NCI-H510A treated with DMSO at 0.1 percent for 48 hours (cell line): ENCODE measurements at regions not wholly inside any gene's neighbourhood (a gene's known extent, or its start where the extent isn't known, plus 50 kb on each side); places are given as distances from the start of the nearest gene placed in this dataset.
"Not testable (repeated sequence)": the region's sequence is repeated elsewhere in the genome, so short reads cannot be mapped to it uniquely, and the experiment has no call there.

Experiments
- DNase-seq: peaks from one replicate; lab custom pipeline; 2025; lab: John Stamatoyannopoulos, UW

DNA sequence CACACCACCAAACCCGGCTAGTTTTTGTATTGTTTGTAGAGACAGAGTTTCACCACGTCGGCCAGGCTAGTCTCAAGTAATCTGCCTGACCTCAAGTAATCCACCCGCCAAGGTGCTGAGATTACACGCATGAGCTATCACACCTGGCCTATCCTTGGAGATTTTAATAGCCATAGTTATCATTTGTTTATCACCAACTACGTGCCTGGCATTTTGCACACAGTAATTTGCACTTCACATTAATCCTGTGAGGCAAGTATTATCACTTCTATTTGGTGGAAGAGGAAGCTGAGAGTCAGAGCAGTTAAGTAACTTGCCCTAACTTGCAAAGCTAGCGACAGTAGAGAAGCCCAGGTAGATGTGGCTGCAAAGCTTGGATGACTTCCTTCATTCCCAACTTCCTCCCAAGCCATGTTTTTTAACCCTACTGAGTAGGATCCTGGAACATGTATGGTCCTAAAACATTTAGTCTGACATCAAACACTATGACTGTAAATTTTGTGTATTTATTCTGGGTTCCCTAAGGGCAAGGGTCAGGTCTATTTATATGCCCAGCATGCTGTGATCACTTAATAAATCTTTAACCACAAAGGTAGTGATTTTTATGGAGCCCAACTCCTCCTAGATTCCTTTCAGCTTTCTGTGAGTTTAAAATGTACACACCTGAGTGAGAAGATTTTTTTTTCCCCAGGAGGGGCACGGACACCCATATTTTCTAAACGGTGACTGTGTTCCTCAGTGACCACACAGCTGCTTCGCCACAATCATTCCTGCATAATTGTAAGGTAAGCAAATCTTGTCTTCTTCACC lies 100.2 kb upstream of the RAI14 start:
- peak; percentile 63 for DNase-seq

DNA sequence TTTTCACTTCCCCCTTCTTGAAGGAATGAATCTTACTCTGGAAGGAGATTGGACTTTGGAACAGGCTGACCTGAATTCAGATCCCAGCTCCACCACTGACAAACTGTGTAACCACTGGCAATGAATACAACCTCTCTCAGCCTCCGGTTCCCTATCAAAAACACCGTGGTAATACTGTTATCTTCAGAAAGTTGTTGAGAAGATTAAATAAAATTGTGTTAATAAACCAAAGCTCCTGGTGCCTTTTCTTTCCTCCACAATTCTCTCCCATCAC lies 99.7 kb upstream of the RAI14 start:
- no peak for DNase-seq

DNA sequence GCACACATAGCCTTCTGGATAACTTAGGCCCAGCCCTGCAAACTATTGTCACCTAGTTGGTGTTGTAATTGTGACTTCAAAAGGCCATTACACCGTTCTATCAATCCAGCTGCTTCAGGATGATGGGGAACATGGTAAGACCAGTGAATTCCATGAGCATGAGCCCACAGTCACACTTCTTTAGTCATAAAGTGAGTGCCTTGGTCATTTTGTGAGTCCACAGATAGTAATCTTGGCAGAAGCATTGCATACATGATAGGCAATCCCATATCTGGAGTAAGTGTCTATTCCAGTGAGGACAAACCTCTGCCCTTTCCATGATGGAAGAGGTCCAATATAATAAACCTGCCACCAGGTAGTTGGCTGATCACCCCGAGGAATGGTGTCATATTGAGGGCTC lies 94.5 kb upstream of the RAI14 start:
- not testable (repeated sequence) for DNase-seq

DNA sequence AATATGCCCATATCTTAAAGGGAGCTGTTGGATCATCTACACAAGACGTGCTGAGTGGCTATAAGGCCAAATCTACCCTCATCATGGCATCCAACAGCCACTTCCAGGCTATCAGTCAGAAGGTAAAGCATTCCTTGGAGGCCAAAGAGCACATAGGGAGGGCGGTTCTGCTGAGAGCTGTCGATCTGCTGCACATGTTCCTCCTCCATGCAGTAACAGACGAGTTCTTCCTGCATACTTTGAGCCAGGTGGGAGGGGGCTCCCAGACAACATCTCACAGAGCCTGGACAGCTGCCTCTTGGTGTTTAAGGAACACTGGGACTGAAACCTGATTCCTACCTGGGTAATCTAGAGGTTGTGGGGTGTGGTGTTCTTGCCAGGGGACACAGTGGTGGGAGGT lies 93.3 kb upstream of the RAI14 start:
- DNase-seq: no peak

DNA sequence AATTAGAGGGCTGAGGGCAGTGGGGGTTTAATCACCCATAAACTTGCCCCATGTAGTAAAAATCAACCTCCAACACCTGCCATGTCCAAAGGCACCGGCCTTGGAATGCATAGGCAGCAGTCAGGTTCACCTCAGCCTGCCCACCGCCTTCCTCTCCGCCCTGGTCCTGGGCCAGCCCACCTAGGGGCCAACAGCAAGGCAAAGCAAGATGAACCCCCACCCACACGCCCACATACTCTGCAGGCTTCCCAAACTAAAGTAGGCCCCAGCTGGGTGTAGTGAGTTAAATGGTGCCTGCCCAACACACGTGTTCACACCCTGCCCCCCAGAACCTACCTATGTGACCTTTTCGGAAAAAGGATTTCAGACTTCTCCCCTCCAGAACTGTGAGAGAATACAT lies 92.9 kb upstream of the RAI14 start:
- DNase-seq: no peak

DNA sequence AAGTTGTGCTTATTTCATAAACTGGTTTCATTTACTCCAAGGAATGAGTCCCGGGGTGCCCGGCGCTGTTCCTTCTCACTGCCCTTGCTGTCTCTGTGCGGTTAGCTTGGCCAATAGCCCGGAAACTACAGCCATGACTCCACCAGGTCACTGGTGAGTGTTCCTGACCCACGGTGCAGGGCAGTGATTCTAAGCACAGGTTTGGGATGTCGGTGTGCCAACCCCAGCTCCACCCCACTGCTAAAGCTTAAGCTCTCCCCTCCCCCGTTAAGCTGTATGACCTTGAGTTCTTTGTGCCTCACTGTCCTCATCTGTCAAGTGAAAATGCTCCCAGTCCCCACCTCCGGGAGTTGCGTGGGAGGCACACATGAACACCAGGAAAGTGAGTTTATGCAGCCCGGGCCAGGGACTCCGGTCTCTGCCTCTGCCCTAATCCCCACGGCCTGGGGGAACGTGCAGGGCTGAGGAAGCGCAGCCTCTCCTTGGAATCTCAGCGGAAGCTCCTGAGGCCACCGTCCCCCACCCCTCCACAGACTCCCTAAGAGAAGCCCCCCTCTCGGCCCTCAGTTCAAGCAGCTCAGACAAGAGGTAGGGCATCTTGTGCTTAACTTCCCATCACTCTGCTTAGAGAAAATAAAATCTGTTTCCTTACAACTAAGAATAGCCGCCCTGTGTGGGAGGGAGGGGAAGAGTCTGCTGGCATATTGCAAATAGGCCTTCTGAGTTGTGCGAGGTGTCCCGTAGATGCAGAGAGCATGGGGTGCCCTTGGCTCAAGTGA lies 92.0 kb upstream of the RAI14 start:
- no peak for DNase-seq

DNA sequence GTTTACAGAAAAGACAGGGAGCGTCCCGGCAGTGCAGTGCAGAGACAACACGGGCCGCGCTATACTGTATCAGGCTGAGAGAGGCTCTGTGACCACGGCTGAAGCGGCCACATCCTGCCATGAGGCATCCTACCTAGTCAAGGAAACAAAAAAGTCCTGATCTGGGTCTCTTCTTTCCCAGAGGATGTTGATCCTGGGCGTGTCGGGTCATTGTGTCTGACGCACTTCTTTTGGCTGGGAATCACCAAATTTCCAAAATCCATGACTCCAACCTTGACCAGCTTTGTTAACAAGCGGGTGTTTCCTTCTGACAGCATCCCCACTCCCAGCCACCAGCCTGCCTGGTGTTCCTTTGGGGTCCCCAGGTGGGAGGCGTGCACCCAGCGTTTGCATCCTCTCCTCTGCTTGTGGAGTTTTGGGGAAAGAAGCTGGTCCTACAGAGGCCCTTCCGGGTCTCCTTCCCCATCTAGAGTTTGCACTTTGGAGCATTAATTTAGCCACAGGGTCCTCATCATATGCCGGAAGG lies 91.4 kb upstream of the RAI14 start:
- DNase-seq: no peak

DNA sequence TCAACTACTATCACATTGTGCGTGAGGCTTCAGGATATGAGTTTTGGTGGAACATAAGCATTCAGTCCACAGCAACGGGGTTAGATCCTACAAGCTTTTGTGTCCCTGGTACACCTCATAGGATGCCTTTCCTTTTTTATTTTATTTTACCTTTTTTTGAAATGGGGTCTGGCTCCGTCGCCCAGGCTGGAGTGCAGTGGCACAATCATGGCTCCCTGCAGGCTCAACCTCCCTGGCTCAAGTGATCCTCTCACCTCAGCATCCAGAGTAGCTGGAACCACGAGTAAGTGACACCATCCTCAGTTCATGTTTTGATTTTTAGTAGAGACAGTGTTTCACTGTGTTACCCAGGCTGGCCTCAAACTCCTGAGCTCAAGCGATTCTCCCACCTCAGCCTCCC lies 86.0 kb upstream of the RAI14 start:
- no peak for DNase-seq

DNA sequence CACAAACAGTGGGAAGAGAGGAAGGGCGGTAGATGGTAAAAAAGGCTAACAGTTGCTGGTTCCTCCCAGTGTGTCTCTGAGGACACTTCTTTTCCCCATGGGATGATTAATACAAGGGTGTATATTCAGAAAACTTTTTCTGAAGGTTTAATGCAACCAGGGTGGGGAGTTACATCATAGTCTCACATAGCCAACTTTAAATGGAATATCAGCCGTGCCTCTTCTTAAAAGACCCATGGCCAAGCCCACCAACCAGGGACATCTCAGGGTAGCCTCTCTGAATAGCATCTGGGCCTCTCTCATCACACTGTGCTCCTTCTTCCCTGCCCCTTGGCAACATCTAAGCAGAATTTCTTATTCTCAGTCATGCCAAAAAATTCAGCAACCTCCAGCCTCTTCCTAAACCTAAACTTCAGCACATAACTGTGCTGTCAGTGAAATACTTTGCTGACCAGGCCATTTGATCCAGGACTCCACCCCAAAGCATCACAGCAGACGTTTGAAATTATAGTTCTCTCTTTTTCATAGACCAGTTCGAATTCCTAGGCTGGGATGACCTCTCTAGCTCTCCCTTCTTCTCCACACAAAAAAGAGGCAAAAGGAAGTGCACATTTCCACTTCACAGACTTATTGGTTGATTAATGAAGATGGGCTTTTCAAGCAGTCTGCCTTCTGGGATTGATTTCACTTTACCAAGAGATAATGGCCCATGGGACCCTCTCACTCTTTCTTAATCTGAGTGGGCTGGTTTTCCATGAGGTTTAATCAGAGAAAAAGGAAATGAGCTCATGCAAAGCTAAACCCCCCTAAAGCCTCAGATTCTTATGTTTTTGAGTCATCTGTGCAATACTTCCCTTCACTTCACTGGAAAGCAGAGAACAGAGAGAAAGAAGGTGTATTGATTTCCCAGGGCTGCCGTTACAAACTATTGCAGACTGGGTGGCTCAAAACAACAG lies 85.1 kb upstream of the RAI14 start:
- no peak for DNase-seq

DNA sequence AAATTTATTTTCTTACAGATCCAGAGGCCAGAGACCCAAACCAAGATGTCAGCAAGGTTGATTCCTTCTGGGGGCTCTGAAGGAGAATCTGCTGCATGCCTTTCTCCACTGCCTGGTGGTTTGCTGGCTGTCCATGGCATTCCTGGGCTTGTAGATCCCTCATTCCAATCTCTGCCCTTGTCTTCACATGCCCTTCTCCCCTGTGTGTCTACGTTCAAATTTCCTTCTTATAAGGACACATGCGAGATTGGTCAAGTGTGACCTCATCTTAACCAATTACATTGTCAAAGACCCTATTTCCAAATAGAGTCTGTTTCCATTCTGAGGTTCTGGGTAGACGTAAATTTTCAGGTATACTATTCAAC lies 84.5 kb upstream of the RAI14 start:
- no peak for DNase-seq

DNA sequence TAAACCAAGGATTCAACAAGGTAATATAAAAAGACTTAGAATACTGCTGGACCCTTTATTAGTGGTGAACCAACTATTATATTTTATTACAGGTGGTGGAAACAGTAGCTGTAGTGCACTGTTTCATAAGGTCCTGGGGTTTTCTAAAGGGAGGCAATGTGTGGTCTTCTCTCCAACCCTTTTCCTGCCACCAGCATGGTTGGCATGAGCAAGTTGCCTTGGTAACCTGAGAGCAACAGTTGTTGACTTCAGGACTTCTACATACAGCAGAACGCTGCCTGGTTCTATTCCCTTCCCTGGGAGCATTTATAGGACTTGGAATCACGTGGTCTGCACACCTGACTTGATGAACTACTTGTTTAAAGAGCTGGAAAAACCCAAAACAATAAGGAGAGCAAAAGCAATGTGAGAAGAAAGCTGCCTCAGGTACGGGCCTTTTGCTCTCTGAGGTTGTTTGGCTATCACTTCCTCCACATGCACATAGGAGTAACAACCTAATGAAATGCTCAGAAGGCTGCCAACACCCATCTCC lies 81.1 kb upstream of the RAI14 start:
- no peak for DNase-seq

DNA sequence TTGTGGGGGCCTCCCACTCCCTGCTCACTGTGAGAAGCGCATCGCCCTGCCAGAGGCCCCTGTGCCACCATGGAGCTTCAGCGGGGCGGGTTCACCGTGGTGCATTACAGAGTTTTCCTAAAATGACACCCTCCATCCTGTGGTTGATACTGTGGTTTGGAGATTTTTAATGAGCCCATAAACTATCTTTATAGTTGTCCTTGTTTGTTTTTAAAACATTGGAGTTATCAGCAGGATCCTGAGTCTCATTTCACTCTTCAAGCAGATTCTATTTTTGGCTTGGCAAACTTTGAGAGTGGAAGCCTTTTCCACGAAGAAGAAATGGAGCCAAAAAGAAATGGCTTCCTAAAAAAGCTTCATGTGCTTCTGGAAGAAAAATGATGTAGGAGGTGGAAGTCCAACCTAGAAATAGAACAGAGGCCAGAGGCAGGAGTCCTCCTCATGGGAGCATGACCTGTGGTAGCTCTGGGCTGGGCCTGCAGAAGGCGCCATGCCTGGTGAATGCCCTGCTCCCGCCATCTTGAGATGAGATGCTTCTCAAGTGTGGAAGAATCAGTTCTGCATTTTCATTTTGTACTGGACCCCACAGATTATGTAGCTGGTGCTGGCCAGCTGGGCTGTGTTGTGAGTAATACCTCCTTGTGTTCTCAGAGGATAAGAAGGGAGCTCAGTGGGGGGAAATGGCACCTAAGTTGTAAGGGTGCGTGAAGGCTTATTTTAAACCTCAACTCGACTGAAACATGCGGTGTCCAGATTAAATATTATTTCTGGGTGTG lies 79.0 kb upstream of the RAI14 start:
- DNase-seq: no peak

DNA sequence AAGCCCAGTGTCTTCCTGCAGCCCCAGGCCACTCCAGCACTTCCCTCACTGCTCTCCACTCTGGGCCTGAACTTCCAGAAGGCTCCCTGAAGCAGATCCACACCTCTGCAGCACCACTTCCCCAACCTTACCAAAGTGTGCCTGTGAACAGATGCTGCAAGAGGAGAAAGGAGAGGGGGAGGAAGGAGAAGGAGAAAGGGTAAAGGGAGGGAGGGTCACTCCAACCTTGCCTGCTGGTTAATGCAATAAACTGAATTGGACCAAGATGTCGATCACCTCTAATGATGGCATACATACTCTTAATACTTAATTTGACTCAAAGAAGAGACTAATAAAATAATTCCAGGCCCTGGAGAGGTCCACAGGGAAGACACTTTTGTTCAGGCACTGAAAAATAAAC lies 77.2 kb upstream of the RAI14 start:
- DNase-seq: no peak

DNA sequence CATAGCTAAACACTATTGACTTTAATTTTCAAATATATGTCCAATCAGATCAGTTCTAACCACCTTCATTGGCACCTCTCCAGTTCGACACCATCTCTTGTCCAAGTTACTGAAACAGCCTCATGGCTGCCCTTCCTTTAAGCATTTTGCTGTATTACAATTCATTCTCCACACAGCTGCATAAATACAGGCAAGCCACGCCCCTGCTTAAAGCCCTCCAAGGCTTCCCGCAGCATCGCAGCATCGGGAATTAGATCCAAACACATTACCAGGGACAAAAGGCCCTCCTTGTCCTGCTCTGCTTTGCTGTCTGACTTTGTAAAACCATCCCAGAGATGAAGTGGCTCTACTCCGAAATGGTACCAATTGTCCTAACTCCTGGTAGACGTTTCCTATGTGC lies 75.1 kb upstream of the RAI14 start:
- peak; percentile 37 for DNase-seq

DNA sequence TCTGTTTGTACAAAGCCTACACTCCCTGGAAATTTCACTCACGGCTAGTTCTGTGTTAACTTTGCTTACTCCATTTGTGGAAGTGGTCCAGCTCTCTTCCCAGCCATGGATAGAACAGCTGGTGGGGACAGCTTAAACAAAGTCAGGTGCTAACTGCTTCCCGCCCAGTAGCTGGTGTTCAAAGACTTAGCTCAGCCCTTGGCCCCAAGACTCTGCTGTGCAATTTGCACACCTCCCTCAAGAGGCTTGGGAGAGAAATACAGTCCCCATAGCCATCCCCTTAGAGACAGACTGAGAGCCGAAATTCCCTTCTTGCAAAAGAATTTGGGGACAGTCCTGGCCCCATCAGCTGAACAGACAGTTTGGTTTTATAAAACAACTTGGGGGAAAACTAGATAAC lies 73.8 kb upstream of the RAI14 start:
- peak; percentile 36 for DNase-seq

DNA sequence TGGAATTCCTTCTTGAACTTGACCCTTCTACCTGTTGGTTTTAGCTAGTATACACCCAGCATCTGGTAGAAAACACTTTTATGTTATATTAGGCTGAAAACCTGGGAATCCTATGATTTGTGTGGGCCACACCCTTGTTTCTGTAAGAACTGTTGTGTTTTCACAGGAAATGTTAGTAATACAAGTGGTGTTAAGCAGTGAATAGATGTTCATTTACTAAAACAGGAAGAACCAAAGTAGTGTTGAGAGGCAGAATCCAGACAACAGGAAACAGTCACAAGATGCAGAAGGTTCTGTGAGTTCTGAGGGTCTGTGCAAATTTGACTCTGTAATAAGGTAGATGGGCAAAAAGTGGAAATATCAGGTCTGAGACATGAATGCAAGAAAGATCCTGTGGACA lies 73.0 kb upstream of the RAI14 start:
- no peak for DNase-seq

DNA sequence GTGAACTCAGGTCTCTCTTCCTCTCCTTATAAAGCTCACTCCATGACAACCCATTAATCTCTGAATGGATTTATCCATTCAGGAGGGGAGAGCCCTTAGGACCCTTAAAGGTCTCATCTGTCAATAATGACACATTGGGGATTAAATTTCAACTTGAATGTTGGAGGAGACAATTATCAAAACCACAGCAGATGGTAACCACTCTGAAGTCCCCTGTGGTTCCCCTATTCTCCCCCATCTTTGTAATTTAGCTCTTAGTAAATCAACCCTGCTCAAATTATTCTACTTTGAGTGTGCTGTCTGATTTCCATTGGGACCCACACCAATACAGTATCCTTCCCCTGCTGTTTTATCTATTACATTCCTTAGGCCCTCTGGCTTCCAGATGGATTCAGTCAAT lies 72.0 kb upstream of the RAI14 start:
- peak; percentile 86 for DNase-seq

DNA sequence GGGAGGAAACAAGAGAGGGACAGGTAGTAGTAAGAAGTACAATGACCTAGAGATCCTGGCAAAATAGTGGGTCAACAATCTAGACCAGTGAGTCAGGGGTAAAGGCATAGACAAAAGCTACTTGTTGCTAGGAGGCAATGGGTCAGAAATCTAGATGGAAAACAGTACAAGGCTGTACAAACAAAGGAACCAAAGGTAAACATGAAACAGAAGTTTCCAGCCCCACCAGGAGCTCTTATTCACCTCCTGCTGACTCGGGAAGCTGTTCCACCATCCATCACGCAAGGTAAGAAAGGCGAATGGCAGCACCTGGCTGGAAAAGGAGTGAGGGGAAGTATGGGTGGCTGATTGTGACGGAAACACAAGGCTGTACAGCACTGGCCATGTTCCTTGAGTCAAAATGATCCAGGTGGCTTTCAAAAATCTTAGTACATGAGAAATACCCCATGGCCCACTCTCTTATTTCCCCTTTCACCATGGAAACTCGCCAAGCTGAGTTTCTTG lies 70.5 kb upstream of the RAI14 start:
- DNase-seq: peak; percentile 92

DNA sequence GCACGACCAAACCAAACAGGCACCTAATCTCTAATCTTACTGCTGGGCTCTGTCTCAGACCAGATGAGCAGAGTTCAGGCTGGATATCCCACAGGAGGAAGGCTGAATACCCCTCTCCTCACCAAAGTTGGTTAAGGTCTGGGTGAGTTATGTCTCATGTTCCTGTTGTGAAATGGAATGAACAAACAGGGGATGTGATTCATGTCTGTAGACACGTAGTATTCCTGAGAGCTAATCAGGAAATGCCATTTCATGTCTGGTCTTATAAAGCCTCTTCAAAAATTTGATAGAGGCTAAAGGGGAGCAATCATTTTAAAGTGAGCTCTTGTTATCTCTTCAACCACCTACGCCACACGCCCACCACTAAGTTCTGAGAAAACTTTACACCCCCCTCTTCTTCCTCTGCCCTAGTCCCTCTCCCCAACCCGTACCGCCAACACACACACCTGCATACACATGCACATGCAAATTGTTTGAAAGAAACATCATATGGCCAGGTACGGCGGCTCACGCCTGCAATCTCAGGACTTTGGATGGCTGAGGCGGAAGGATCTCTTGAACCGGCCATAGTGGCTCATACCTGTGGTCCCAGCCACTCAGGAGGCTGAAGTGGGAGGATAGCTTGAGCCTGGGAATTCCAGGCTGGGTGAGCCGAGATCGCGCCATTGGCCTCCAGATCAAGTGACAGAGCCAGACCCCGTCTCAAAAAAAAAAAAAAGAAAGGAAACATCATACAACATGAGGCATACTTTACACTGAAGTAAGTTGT lies 69.8 kb upstream of the RAI14 start:
- peak; percentile 57 for DNase-seq
